ENCODE measurements at regions not wholly inside any gene's neighbourhood (a gene's known extent, or its start where the extent isn't known, plus 50 kb on each side); places are given as distances from the start of the nearest gene placed in this dataset.

DNA sequence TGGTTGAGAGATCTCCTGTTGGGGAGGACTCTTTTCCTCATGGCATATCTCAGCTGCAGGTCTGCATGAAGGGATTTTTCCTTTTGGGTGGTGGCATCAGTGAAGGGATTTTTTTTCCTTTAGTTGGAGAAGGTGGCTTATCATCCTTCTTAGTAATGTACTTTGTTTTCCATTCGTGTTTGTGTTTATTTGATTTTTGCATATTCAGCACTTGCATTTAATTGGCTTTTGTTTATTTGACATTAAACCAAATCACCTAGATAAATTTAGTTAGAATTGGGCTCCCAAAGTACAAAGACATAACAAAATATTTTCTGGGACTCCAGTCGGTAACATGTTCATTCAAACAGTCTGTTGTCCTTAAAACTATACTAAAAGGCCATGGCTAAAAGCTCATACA lies 56.2 kb upstream of the MANEA start:
- Mint-ChIP-seq H3K4me1 (no peaks in the 10 kb centered on the region), H3K36me3 (no peaks in the 10 kb centered on the region), H3K4me3 (no peak overlapping the region), H3K27me3 (no peaks in the 10 kb centered on the region), H3K27ac (no peak overlapping the region), H3K9me3 (no peaks in the 10 kb centered on the region)
- POLR2A ChIA-PET = no interaction called here
- ATAC-seq (ENCODE audit: low read depth) = no peak
- DNase-seq = no peak

Data from activated naive CD8-positive, alpha-beta T cell treated with anti-CD3 and anti-CD28 coated beads, Interleukin-2, amount 10 ng/mL, durations not matched to agents 7 days and 5 days (primary cell).